Left colon (tissue), 2 donors: ENCODE measurements at regions not wholly inside any gene's neighbourhood (a gene's known extent, or its start where the extent isn't known, plus 50 kb on each side); places are given as distances from the start of the nearest gene placed in this dataset.

ENCODE experiments used
- ATAC-seq: fragments of 200-7000 bp; cut with Tn5 transposase; one replicate; pipeline ENCODE4 v1.9.1; 2020; ENCODE audit warnings: mild to moderate bottlenecking, moderate library complexity
- DNase-seq, 2 donors: peaks; one replicate each; pipeline ENCODE4 v3.0.0-alpha.2; 2020
- intact Hi-C, 2 donors: fragments of 100-400 bp; cut with DNase I in 1 of 2; cut with micrococcal nuclease in 1 of 2; formaldehyde crosslinking; loops; one replicate each; pipeline versions ENCODE4 v1.11.2 to v1.14.0; 2022; cut with DNase I, micrococcal nuclease
- donor health status: DM: no; HTN: no; CAD: no.
- donor health status: DM: yes; HTN: yes; CAD: no.

DNA sequence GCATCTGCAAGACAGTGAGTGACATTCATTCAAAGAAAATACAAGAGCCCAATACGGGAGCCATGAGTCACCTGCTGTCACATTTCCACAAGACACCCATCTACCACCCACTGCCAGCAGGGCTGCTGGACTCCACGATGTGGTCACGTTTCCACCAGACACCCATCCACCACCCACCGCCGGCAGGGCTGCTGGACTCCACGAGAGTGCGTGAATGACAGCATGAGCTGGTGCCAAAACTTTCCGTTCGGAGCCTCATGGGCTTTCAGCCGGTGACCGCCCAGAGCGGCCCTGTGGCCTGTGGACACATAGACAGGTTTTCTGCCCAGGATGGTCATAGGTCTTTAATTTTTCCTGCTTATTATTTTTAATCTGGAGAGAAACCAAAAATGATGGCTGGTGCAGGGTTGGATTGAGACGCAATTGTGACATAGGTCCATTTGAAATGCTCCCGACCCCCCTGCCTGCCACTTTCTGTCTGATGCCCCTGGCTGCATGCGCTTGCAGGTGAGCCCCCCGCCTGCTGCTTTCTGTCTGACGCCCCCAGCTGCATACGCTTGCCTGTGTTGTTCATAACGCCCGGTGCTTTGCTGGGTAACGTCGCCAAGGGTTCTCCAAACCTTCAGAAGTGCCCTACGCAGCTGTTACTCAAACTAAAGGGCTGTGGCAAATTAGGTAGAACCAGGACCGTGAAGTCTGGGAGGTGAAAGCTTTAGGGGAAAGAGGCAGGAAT is 59.1 kb upstream of the SMOC2 start:
- no peak for ATAC-seq
- DNase-seq = no peak
- intact Hi-C loops = no loop called here

DNA sequence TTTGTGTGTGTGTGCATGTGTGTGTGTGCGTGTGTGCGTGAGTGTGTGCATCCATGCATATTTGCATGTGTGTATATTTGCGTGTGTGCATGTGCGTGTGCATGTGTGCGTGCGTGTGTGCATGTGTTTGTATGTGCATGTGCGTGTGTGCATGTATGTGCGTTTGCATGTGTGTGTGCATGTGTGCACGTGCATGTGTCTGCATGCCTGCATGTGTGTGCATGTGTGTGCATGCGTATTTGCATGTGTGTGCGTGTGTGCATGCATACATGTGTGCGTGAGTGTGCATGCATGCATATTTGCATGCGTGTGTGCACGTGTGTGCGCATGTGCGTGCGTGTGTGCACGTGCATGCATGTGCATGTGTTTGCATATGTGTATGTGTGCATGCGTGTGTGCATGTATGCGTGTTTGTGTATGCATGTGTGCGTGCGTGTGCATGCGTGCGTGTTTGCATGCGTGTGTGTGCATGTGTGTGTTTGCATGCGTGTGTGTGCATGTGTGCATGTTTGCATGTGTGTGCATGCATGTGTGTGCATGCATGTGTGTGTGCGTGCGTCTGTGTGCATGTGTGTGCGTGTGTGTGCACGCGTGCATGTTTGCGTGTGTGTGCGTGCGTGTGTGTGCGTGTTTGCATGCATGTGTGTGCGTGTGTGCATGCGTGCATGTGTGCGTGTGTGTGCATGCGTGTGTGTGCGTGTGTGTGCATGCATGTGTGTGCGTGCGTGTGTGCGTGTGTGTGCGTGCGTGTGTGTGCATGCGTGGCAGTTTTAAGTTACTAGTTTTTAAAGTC is 57.7 kb upstream of the SMOC2 start:
- DNase-seq (no peak), ATAC-seq (no peak)
- intact Hi-C loops = no loop called here

DNA sequence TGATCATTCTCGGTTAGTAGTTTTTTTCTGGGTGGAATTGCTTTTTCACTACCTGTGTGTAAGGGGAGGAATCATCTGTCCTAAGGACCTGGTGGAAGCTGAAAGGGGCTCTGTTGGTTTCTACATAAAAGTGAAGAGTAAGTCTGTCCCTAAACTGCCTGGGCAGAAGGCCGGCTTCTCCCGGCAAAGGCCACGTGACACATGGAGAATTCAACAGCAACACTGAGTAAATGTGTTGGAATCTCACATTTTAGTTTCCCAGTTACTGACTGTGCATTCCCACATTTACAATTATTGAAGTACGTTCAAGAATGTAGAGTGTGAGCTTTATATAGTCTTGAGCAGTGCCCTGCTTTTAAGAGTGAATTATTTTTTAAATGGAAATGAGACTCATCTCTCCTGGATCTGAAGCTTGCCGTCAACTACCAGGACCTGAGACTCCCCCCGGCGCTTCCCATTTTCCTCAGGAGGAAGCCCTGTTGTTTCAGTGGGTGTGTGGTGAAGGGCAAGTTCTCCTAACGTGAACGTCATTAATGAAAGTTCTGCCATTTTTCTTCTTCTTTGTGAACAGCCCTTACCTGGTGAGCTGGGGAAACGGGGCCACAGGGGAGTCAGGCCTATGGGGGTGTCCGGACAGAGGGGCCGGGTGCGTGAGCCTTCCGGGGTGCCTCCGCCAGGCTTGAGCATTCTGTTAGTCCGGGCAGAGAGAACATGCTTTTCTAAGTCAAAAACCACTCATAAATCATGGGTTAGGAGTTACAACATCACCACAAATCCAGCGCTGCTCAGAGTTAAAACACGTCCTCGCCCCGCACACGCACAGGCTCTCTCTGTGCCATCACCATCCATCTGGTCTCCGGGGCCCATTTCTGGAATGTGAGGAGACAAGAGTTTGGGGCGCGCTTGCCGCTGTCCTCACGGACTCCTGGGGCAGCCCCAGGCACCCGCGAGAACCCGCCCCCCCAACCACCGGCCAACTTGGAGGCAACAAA is 56.6 kb upstream of the SMOC2 start:
- no peak for ATAC-seq
- DNase-seq = no peak
- intact Hi-C loops = no loop called here

DNA sequence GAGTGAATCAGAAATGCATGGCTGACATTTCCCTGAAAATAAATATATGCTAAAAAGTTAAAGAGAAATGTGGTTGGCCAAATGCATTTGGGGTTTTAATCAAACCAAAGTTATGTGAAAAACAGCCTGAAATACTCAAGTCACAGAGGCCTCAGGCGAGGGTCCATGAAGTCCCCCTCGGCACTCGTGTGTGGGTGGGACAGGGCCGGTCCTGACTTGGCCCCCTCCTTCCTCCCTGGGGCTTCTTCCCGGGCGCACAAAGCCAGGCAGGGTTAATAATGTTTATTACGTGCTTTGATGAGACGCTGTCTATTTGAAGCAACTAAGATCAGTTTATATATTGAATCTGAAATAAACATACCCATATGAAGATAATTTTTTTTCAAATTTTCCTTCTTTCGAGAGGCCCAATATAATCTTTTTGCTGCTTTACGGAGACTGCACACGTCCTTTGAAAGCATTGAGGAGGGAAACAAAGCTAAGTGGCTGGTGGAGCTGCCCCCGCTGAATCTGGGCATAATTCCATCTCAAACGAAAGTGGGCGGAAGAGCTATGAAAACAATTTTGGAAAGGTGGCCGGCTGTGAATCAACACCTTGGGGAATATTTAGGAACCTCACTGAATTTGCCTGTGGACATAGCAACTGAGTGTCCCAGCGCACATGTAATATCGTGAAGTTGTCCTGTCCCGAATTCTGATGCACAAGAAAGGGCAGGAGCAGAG is 55.8 kb upstream of the SMOC2 start:
- ATAC-seq = no peak
- DNase-seq = no peak
- intact Hi-C loops = no loop called here

DNA sequence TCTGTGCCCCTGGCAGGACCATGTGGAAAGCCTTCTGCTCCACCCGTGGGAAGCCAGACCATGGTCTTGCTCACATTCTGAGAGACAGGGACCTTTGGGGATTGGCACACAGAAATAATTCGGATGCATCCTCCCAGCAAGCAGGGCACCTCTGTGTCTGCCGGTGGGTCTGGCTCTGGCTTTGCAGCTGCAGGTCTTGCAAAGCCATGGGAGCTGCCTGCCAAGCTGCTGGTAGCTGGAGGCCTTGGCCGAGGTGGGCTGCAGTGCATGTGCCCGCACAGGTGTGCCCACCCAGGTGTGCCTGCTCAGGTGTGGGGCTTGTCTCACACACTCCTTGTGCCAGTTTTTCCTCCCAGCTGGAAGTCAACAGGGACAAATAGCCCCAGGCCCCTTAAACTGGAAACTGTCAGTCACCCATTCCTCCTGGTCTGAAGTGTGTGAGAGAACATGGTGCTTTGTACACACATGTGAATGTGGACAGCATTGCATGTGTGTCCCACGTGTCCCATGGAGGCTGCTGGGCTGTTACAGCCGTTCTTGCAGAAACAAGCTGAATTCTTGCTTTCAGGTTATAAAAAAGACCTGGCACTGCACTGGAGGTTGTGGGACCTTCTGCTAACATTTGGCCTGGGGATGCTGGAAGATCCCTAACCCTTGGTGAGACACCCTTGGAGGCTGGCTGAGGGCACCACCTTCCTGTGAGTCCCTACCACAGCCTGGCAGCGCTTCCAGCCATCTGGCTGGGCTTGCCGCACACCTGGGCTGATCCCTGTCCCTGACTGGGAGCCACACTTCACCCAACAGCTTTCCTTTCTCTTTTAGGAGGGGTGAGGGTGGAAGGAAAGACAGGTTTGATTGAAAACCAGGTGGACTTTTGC is 54.9 kb upstream of the SMOC2 start:
- peak; percentile 37 for ATAC-seq
- no peak for DNase-seq
- intact Hi-C loops = no loop called here

DNA sequence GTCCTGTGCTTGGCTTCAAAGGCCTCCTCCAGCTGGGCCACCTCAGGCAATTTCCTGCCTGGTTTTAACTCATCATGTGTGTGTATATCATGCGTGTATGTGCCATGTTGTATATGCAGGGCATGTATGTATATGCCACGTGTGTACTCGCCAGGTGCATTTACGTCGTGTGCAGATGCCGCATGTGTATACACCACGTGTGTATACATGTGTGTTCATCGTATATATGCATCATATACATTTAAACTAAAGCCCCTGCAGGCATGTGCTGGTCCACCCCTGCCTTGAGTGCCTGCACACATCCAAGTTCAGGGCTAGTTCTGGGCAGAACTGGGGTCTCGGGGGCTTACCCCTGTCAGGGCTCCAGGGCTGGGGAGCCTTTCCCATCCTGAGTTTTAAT is 54.0 kb upstream of the SMOC2 start:
- intact Hi-C loops = no loop called here
- ATAC-seq (no peak), DNase-seq (no peak)

DNA sequence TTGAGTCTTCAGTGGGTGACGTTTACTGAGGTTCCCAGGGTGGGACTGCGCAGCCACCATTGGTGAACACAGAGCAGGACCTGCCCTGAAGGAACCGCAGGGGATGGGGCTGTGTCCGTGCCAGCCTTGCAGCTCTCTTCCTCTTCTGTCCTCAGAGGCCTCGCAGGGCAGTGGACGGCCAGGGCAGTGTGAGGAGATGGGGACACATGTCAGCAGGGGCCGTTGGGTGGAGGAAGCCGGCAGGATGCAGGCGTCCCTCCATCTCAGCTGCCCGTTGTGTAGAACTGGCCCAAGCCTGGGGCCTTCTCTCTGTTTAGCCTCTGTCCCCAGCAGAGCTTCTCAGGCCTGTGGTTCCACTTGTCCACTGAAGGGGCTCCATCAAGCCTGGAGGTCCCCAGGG is 53.6 kb upstream of the SMOC2 start:
- no peak for ATAC-seq
- intact Hi-C loops = no loop called here
- no peak for DNase-seq

DNA sequence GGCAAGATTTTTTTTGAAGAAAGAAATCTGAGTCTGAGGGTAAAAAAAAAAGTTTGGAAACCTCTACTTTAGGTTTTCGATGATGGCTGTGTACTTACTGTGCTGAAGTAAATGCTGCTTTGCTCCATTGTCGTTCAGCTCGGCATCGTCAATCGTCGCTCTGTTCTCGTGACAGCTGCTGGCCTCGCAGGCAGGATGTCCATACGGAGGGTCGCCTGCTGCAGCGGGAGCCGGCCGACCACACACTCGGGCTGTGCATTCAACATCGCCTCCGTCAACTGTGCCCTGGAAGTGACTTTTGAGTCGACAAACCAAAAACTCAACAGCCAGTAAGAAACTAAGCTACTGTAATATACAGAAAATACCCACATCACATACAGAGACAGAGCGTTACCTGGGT is 53.1 kb upstream of the SMOC2 start:
- intact Hi-C loops = no loop called here
- ATAC-seq = no peak

DNA sequence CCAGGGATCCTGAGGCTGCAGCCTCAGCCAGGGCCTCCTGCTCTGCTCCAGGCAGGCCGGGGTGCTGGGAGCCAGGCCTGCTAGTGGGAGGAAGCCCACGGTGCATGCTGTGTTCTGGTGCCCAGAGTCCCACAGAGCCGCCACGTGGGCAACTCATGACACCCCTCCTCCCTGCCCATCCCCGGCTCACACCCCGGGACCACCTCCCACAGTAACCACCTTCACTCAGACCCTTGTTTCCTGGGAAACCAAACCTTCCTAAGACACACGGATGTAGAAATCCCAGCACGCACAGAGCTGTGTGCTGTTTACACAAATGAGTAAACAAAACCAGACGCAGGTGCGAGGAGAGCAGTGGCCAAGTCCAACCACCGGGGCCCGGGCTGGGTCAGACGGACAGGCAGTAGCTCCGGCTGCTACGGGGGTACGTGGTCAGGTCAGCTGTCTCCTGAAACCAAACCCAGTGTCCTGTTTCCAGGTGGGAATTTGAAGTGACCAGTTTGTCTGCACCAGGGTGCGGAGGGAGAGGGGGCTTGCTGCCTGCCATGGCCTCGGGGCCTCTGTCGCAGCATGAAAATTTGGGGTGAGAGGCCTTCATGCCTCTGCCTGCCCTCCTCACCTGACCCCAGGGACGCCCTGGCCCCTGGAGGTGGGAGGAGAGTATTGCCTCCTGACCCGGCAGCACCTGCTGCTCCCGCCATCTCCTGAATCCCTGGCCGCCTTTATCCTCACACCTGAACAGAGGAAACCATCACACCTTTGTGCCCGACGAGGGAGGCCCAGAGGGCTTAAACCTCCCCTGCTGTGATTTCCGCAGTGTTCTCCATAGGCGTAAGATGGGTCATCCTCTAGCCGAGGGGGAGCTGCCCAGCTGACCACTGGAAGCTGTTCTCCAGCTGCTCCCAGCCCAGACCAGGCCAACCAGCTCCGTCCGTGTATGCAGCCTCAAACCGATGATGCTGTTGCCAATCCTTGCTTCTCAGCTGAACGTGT is 52.0 kb upstream of the SMOC2 start:
- DNase-seq (peak in 1 of 2 donors; percentile 36), ATAC-seq (peak; percentile 87)
- intact Hi-C loops = no loop called here

More for the DNA sequence above, 53.1 kb upstream of the SMOC2 start:
- no peak for DNase-seq

DNA sequence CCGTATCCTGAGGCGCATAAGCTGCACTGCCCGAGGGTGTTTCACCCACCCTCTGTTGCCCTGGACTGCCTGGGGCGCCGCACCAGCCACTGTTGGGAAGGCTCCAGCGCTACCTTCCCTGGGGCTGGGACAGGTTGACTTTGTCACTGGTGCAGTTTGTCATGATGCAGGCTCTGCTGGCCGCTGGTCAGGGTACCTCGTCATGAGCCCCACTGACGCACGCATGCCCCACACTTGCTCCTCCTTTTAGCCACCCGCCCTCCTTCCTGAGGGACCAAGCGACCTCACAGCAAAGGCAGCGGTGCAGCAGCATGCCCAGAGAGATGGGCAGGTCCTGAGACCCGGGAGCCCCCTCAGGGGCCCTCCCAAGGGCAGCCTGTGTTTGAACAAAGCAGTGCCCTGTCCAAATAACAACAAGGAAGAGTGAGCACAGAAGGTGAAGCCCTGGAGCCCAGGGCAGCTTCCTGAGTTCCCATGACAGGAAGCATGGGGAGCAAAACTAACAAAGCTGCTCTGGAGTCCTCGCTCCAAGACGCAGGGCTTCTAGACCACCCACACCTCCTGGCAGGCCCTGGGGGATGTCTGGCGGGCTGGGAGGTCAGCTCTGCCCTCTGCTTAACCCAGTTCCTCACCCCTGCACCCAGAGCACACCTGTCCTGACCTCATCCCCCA is 50.1 kb upstream of the SMOC2 start:
- no peak for DNase-seq
- no peak for ATAC-seq
- intact Hi-C loops = no loop called here
